ENCODE measurements at regions not wholly inside any gene's neighbourhood (a gene's known extent, or its start where the extent isn't known, plus 50 kb on each side); places are given as distances from the start of the nearest gene placed in this dataset.

GRCh38 chr16:65307286-65307685 lies 185.4 kb upstream of the CDH11 start:
- TF ChIP-seq SP1 (IDR thresholded peaks at IDR 0.05) (no peak), L3MBTL2 (conservative IDR thresholded peaks at IDR 0.05) (no peak), CTBP1 (IDR thresholded peaks at IDR 0.05; ENCODE audit: borderline replicate concordance) (no peak), ZNF384 (IDR thresholded peaks at IDR 0.05) (no peak), PKNOX1 (IDR thresholded peaks at IDR 0.05) (no peak), FOXK2 (IDR thresholded peaks at IDR 0.05) (no peak)

All from HEK293T (cell line).